GM18511 (cell line): ENCODE measurements at regions not wholly inside any gene's neighbourhood (a gene's known extent, or its start where the extent isn't known, plus 50 kb on each side); places are given as distances from the start of the nearest gene placed in this dataset.
"Not testable (repeated sequence)": the region's sequence is repeated elsewhere in the genome, so short reads cannot be mapped to it uniquely, and the experiment has no call there.

Experiments
- ATAC-seq: cut with Tn5 transposase; IDR thresholded peaks from one replicate; pipeline ENCODE4 v1.9.1; 2021; ENCODE audit warnings: mild to moderate bottlenecking, moderate library complexity; ENCODE audit not compliant: unreplicated experiment

DNA sequence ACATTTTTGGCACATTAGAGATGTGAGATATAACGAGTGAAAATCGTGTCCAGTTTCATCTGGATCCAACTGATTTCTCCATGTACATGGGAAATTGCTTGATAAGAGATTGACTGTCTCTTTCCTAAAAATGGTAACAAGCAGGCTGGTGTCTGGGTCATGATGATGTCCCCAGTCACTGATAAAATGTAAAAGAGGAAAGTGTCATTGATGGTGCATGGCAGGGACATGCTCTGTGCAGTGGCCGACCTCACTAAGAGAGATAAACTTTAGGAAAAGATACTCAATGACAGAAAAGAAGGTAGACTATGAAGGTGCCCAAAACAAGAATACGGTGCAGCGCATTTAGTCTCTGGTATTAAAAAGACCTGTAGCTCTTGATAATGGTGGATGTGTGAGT, 1517.5 kb downstream of the RPIA start:
- ATAC-seq, result no peak

DNA sequence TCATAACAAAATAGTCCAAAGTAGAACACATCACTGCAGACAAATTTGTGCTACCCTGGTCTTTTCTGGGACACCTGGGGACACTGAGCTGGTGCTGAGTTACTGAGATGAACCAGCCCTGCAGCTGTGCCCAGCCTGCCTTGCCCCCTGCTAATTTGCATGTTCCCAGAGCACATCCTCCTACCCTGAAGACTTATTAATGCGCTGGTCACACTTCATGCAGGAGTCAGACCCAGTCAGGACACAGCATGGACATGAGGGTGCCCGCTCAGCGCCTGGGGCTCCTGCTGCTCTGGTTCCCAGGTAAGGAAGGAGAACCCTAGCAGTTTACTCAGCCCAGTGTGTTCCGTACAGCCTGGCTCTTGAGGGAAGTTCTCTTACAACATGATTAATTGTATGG, 1518.3 kb downstream of the RPIA start:
- ATAC-seq, result no peak

DNA sequence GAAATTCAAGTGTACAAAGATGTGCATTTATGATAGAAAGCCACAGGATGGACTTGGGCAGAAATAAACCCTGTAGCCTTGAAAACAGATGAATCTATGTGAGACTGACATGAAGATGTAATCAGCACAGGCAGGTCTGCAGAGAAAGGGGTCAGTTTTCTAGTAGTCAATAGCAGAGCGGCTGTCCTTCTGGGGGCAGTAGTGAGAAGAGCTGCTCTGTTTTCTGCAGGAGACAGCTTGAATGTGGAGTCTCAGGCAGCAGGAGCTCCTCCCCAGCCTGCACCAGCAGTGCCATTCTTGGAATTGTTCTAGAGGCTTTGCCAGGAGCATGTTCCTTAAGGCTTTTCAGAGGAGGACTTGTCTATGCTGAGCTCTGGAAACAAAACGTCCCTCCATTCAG, 1524.4 kb downstream of the RPIA start:
- not testable (repeated sequence) for ATAC-seq

DNA sequence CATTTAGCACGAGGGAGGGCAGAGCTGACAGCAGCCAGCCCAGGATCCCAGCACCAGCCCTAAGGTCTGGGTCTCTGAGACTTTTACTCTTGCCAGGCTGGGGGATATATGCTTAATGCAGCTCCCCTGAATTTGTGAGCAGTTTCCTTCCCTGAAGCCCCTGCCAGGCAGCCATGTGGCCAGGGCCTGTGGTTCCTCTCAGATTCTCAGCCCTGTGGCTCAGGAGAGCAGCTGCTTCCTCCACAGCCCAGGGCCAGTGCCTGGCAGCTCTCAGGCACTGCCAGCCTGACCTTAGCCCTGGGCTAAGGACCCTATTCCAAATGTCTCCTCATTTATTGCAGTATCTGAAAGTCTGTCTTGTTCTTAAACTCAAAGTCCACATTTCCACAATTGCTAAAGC, 1525.3 kb downstream of the RPIA start:
- not testable (repeated sequence) for ATAC-seq

DNA sequence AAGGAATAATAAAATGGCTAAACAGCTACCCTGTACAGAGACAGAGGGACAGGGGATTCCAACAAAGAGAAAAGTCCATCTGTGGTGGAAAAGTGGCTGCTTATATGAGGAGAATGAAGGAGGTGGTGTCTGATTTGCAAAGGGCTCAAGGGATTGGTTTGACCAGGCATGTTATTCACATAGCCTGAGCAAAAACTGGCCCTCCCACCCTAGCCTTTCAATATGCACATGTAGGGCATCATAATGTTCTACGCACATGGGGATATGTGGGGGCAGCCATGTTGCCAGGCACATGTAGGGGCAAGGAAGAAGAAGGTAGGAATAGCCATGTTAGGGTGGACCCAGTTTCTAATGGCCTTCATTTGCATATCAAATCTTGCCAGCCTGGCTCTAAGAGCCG, 1527.1 kb downstream of the RPIA start:
- ATAC-seq, result not testable (repeated sequence)

DNA sequence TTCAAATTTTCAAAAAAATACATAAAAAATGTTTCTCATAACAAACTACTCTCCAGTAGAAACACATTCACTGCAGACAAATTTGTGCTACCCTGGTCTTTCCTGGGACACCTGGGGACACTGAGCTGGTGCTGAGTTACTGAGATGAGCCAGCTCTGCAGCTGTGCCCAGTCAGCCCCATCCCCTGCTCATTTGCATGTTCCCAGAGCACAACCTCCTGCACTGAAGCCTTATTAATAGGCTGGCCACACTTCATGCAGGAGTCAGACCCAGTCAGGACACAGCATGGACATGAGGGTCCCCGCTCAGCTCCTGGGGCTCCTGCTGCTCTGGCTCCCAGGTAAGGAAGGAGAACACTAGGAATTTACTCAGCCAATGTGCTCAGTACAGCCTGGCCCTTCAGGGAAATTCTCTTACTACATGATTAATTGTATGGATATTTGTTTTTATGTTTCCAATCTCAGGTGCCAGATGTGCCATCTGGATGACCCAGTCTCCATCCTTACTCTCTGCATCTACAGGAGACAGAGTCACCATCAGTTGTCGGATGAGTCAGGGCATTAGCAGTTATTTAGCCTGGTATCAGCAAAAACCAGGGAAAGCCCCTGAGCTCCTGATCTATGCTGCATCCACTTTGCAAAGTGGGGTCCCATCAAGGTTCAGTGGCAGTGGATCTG, 1529.3 kb downstream of the RPIA start:
- ATAC-seq, result not testable (repeated sequence)

DNA sequence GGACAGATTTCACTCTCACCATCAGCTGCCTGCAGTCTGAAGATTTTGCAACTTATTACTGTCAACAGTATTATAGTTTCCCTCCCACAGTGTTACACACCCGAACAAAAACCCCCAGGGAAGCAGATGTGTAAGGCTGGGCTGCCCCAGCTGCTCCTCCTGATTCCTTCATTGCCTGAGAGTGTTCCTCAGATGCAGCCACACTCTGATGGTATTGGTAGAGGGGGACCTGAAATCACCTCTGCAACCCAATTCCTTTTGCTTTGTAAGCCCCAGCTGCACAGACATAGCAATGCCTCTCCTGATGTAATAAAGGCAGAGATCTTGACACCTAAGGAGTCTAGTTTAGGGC, 1529.8 kb downstream of the RPIA start:
- ATAC-seq, result no peak

DNA sequence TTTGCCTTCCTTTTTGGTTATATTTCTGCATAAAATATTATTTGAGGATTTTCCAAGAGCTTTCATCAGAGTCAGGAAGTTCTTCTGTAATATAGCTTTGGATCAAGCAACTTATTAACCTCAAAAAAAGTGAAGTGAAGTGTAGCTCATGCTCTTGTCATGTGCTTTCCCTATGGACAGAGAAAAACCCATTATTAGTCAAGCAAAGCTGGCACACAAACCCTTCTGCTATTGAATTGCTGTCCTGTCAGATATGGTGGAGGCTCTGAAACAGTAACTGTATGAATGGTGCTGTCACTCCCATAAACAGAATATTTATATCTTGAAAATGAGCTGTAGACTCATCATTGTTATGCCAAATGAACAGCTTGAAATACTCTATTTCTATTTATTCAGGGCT, 1533.3 kb downstream of the RPIA start:
- not testable (repeated sequence) for ATAC-seq

DNA sequence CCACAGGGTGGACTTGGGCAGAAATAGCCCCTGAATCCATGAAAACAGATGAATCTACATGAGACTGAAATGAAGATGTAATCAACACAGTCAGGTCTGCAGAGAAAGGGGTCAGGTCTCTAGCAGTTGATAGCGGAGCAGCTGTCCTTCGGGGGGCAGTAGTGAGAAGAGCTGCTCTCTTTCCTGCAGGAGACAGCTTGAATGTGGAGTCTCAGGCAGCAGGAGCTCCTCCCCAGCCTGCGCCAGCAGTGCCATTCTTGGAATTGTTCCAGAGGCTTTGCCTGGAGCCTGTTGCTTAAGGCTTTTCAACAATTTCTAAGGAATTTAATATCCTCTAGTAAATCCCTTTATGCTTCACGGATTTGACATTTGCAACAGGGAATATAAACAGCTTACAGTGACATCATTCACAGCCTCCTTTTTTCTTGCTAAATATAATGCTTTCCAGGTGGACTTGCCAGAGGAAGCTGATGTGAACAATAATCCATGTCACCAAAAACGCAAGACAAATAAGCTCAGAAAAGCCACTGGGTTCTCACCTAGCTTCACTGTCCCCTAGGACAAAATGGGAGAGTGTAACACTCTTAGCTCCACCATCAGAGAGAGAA, 1535.1 kb downstream of the RPIA start:
- ATAC-seq, result not testable (repeated sequence)

DNA sequence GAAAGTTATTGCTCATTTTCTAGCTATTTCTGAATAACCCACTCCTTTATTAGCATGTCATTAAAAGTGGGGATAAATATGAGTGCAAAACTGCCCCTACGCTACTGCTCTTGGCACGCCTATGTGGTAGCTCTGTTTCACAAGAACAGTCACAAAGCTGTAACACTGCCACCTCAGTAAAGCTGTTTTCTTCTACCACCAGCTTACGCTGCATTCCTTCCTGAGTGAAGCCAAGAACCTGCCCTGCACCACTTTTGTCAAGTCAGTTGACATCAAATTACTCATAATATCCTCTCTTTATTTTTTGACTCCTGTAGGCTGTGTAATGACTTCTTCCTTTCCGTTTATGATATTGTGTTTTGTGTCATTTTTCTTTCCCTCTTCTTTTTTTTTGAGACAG, 1539.7 kb downstream of the RPIA start:
- ATAC-seq, result not testable (repeated sequence)

DNA sequence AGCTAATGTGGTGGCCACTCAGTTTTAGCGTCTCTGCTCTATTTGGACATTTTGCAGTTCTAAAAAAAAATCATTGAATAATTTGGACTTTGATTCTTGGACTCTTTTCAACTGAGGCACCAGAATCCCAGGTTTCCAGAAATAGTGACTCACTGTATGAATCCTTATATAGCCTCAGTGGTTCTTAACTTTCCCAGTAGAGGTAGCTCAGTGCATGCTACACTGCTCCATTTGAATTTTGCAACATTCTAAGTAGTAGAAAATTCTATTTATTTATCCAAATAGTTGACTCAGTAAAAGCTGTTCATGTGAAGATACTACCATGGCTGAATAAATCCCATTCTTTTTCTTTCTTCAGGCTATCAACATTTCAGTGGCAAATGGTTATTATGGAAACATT, 1544.0 kb downstream of the RPIA start:
- not testable (repeated sequence) for ATAC-seq

DNA sequence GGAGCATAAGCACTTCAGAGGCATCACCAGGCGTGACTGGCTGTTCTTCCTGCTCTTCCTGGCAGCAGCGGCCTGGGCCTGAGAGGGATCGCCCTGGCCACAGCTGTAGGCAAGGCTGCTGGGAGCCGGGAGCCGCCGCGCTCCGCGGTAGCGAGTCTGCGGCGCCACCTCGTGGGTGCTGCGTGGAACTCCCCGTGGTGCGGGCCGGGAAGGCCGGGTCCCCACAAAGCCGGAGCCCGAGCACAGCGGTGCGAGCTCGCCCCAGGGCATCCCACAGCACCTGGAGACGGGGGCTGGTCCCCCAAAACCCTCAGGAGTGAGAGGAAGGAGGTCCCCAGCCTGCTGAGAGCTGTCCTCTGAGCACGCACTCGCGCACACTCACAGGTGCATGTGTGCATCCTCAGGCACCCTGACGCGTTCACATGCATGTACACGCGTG, 1546.5 kb downstream of the RPIA start:
- not testable (repeated sequence) for ATAC-seq

DNA sequence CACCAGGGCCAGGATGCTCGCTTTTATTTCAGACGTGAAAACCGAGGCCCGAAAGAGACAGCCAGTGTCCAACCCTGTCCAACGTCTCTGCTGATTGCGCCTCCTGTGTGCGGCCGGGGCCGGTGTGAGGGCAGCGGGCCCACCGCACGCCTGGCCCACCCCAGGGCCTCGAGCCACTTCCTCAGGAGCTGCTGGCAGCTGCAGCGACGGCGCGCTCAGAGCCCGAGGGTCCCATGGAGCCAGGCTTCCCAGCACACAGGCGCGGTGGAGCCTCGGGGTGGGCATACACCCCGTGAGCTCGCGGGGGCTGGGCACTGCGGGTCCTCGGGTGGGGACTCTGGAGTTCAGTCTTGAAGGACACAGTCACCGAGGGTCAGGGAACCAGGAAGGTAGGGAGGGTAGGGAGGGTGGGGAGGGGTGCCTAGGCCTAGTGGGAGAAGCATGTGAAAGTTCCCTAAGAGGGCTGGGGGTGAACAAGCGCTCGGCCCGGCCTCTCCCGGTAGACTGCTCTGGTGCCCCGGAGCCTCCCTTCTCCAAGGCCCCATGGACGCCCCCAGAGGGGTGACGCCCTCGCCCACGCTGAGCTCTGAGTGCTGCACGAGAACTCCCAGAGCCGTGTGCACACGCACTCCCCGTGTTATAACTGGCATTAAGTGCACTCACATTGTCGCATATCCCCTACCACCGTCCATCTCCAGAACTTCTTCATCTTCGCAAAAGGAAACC, 1547.2 kb downstream of the RPIA start:
- ATAC-seq, result not testable (repeated sequence)

DNA sequence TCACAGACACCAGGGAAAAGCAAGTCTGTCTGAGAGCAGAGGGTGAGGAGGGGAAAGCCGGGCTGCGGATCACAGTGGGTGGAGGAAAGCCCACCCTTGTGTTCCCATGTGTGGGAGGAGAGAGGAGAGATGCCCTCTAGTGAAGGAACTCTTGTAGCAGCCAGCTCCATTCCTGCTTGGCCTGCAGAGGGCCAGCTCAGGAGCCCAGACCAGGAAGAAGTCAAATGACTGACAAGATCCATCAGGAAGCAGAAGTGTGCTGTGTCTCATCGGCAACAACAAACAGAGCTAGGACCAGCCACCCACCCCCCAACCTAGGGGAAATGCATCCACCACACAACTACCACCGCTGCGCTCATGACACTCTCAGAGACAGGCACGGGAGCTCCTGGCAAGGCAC, 1548.3 kb downstream of the RPIA start:
- ATAC-seq, result not testable (repeated sequence)

DNA sequence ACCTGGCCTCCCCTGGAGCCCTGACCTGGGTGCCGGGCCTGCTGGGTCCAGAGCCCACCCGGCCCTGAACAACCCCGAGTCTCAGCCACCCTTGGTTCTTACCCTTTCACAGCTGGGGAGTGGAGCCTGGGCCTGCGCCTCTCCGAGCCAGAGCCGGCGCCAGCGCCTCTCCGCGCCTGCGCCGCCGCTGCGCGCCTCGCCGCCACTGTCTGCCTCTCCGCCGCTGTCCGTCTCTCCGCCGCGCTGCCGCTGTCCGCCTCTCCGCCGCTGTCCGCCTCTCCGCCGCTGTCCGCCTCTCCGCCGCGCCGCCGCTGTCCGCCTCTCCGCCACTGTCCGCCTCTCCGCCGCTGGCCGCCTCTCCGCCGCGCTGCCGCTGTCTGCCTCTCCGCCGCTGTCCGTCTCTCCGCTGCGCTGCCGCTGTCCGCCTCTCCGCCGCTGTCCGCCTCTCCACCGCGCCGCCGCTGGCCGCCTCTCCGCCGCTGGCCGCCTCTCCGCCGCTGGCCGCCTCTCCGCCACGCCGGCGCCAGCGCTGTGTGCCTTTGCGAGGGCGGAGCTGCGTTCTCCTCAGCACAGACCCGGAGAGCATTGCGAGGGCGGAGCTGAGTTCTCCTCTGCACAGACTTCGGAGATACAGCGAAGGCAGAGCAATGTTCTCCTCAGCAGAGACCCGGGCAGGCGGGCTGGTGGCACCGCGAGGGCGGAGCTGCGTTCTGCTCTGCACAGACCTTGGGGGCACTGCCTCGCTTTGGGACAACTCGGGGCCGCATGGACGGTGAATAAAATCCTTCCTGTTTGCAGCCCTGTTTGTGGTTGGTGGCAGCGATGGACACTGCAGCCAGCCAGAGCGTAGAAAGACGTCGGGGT, 1553.7 kb downstream of the RPIA start:
- not testable (repeated sequence) for ATAC-seq

DNA sequence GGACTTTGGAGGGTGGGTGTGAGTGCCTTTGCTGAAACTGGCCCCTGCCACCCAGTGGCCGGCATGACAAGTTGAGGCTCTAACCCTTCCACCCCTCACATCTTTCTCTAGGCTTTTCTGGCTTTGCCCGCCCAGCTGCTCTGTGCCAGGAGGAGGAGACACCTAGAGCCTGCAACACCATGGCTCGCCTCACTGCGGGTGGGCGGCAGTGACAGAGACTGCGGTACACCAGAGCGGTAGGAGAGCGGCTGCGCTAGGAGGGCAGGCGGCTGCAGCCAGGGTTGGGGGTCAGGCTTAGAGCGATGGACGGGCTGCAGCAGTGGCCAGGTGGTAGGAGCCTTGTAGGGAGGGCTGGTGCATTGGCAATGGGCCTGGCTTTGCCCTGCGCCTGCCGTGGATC, 1556.9 kb downstream of the RPIA start:
- not testable (repeated sequence) for ATAC-seq

DNA sequence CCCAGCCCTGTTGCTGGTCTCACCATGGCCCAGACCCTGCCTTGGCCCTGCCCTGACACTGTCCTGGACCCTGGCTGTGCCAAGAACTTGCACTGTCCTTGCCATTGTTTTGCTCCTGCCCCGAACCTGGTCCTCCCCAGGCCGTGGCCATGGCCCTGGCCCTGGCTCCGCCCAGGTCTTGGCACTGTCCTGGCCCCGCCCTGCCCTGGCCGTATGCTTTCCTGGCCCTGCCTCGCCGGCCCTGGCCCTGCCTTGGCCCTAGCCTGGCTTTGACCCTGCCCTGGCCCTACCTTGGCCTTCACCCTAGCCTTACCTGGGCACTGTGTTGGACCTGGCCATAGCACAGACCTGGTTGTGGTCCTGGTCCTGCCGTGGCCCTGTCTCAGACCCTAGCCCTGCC, 1558.9 kb downstream of the RPIA start:
- ATAC-seq, result not testable (repeated sequence)

DNA sequence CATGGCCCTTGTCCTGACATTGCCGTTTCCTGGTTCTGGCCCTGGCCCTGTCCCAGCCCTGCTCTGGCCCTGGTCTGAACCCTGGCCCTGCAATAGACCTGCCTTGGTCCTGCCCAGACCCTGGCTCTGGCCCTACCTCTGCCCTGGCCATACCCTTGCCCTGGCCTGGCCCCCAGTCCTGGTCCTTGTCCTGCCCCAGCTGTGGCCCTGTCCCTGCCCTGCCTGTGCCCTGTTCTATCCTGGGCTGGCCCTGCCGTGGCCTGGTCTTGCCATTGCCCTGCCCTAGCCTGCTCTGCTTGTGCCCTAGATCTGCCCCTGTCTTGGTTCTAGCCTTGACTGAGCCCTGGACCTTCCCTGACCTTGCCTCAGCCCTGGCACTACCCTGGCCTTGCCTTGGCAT, 1560.1 kb downstream of the RPIA start:
- not testable (repeated sequence) for ATAC-seq

DNA sequence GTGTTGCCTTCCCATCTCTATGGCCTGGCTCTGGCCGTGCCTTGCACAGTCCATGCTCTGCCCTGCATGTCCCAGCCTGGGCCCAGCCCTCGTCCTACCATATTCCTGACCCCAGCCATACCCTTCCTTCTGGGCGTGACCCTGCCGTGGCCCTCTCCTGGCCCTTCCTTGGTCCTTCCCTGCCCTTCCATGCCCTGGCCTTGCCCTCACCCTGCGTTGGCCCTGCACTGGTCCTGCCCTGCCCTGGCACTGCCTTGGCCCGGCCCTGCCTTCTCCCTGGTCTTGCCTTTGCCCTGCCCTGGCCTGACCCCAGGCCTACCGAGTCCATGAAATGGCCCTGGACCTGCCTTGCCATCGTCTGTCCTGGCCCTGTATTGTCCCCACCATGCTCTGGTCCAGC, 1561.8 kb downstream of the RPIA start:
- not testable (repeated sequence) for ATAC-seq

DNA sequence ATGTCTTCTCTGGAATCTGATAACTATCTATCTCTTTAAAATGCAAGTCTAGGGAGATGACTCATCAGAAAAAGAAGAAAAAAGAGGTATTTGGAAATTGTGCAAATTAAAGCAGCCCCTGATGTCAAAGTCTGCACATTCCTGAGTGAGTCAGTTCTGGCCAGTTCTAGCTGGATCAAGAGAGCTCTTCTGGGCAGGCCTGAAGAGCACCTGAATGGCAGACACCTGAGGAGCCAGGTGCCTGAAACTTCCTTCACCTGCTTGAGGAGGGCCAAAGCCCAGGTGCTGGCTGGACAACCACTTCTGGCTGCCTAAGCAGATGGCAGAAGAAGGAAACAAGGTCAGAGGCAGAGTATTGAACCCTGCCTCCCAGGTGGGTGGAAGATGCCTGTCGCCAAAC, 1575.4 kb downstream of the RPIA start:
- ATAC-seq, result not testable (repeated sequence)

DNA sequence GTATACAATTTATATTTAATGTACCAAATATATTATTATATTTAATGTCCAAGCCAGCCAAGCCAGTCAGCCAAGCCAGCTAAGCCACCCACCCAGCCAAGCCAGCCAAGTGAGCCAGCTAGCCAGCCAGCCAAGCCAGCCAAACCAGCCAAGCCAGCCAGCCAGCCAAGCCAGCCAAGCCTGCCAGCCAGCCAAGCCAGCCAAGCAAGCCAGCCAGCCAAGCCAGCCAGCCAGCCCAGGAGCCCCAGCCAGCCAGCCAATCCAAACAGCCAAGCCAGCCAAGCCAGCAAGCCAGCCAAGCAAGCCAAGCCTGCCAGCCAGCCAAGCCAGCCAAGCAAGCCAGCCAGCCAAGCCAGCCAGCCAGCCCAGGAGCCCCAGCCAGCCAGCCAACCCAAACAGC, 1596.3 kb downstream of the RPIA start:
- ATAC-seq, result not testable (repeated sequence)
